ENCODE measurements at regions not wholly inside any gene's neighbourhood (a gene's known extent, or its start where the extent isn't known, plus 50 kb on each side); places are given as distances from the start of the nearest gene placed in this dataset.

DNA sequence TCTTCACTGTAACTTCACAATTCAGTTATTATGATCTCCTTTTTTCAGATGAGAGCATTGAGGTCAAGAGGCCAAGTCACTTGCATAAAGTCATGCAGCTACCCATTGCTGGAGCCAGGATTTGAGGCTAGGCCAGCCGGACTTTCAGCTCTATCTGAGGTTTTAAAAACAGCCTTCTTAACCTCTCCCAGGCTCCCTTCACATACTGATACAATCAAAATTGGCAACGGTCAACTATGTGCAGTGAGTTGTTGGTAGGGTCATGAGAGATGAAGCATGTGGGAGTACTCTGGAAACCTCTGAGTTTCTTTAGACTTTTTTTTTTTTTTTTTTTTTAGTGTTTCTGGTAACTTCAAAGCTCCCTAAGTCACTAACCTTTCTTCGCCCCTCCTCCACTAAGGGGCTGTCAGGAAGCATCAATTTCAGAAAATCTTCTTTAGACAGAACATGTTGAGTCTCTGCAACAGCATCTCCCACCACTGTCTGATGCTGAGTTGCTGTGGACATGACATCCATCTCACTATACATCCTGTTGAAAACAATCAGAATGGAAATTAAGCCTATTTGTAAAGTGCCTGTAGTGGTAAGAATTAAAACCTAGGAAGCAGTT is 201.8 kb downstream of the SIPA1L2 start:
- TF ChIP-seq YY1 (IDR thresholded peaks at IDR 0.05; ENCODE audit: borderline replicate concordance in 1 of 3, control insufficient read depth in 1 of 3, extremely low read depth in 1 of 3, insufficient read depth in 3 of 3, insufficient read length in 1 of 3, insufficient replicate concordance in 2 of 3, low read depth in 1 of 3, low read length in 2 of 3) (no peak), POLR2A (conservative IDR thresholded peaks at IDR 0.05) (no peak), ZNF184 (CRISPR knock-in tag; IDR thresholded peaks at IDR 0.05) (no peak), GTF2F1 (IDR thresholded peaks at IDR 0.05; ENCODE audit: low read depth, low read length) (no peak)
- TF ChIP-seq, protein P1, sequence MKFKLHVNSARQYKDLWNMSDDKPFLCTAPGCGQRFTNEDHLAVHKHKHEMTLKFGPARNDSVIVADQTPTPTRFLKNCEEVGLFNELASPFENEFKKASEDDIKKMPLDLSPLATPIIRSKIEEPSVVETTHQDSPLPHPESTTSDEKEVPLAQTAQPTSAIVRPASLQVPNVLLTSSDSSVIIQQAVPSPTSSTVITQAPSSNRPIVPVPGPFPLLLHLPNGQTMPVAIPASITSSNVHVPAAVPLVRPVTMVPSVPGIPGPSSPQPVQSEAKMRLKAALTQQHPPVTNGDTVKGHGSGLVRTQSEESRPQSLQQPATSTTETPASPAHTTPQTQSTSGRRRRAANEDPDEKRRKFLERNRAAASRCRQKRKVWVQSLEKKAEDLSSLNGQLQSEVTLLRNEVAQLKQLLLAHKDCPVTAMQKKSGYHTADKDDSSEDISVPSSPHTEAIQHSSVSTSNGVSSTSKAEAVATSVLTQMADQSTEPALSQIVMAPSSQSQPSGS (CRISPR knock-in tag; IDR thresholded peaks at IDR 0.05) = no peak
- TF ChIP-seq, protein P2, sequence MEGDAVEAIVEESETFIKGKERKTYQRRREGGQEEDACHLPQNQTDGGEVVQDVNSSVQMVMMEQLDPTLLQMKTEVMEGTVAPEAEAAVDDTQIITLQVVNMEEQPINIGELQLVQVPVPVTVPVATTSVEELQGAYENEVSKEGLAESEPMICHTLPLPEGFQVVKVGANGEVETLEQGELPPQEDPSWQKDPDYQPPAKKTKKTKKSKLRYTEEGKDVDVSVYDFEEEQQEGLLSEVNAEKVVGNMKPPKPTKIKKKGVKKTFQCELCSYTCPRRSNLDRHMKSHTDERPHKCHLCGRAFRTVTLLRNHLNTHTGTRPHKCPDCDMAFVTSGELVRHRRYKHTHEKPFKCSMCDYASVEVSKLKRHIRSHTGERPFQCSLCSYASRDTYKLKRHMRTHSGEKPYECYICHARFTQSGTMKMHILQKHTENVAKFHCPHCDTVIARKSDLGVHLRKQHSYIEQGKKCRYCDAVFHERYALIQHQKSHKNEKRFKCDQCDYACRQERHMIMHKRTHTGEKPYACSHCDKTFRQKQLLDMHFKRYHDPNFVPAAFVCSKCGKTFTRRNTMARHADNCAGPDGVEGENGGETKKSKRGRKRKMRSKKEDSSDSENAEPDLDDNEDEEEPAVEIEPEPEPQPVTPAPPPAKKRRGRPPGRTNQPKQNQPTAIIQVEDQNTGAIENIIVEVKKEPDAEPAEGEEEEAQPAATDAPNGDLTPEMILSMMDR (IDR thresholded peaks at IDR 0.05 in 2 of 3, conservative IDR thresholded peaks at IDR 0.05 in 1 of 3; ENCODE audit: insufficient read depth in 2 of 3, low read depth in 1 of 3, low read length in 3 of 3) = no peak
- TF ChIP-seq, protein P3, sequence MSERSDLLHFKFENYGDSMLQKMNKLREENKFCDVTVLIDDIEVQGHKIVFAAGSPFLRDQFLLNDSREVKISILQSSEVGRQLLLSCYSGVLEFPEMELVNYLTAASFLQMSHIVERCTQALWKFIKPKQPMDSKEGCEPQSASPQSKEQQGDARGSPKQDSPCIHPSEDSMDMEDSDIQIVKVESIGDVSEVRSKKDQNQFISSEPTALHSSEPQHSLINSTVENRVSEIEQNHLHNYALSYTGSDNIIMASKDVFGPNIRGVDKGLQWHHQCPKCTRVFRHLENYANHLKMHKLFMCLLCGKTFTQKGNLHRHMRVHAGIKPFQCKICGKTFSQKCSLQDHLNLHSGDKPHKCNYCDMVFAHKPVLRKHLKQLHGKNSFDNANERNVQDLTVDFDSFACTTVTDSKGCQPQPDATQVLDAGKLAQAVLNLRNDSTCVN (CRISPR knock-in tag; IDR thresholded peaks at IDR 0.05) = no peak
- TF ChIP-seq, protein P4, sequence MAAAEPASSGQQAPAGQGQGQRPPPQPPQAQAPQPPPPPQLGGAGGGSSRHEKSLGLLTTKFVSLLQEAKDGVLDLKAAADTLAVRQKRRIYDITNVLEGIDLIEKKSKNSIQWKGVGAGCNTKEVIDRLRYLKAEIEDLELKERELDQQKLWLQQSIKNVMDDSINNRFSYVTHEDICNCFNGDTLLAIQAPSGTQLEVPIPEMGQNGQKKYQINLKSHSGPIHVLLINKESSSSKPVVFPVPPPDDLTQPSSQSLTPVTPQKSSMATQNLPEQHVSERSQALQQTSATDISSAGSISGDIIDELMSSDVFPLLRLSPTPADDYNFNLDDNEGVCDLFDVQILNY (CRISPR knock-in tag; IDR thresholded peaks at IDR 0.05) = no peak

Measured in K562 (cell line).